Fibroblast of the aortic adventitia (primary cell): ENCODE measurements at regions not wholly inside any gene's neighbourhood (a gene's known extent, or its start where the extent isn't known, plus 50 kb on each side); places are given as distances from the start of the nearest gene placed in this dataset.
A peak's percentile ranks its signal among the peaks of the same experiment; 100 is the strongest.
"Not testable (repeated sequence)": the region's sequence is repeated elsewhere in the genome, so short reads cannot be mapped to it uniquely, and the experiment has no call there.

ENCODE experiments used
- DNase-seq: peaks from one replicate; pipeline ENCODE4 v3.0.0-alpha.2; 2010; ENCODE audit warnings: low read depth
- H3K4me3 ChIP-seq: 2 replicates; pipeline ENCODE4 v1.5.1; 2011; ENCODE audit warnings: low read depth, mild to moderate bottlenecking, control low read depth, low read length, moderate library complexity
- CTCF ChIP-seq: IDR thresholded peaks from 2 replicates; pipeline ENCODE4 v1.5.1; 2011; ENCODE audit warnings: mild to moderate bottlenecking, low read length, control low read depth, inconsistent platforms; ENCODE audit not compliant: insufficient read depth

GRCh38 chr4:20022471-20022870 lies 229.2 kb upstream of the SLIT2 start:
- TF ChIP-seq CTCF, result no peak
- no peak for DNase-seq
- H3K4me3 ChIP-seq, result no peak overlapping the region

- no peak overlapping the region for H3K4me3 ChIP-seq
- TF ChIP-seq CTCF, result no peak
- DNase-seq, result no peak
Observed at GRCh38 chr4:20020056-20020455, 231.6 kb upstream of the SLIT2 start.

GRCh38 chr4:20019310-20020015 lies 232.2 kb upstream of the SLIT2 start:
- no peak for TF ChIP-seq CTCF
- no peak overlapping the region for H3K4me3 ChIP-seq
- peak; percentile 25 for DNase-seq

- no peak for TF ChIP-seq CTCF
- H3K4me3 ChIP-seq, result no peak overlapping the region
- DNase-seq, result no peak
Observed at GRCh38 chr4:20017777-20018115, 234.0 kb upstream of the SLIT2 start.

- TF ChIP-seq CTCF, result no peak
- peak; percentile 91 for DNase-seq
- H3K4me3 ChIP-seq, result no peak overlapping the region
Observed at GRCh38 chr4:20017070-20017776, 234.5 kb upstream of the SLIT2 start.

- peak; percentile 29 for DNase-seq
- H3K4me3 ChIP-seq, result no peak overlapping the region
Observed at GRCh38 chr4:20015636-20016224, 236.0 kb upstream of the SLIT2 start.

GRCh38 chr4:20003836-20004558 lies 247.7 kb upstream of the SLIT2 start:
- not testable (repeated sequence) for DNase-seq, H3K4me3 ChIP-seq

More at GRCh38 chr4:20015636-20016224, 236.0 kb upstream of the SLIT2 start:
- no peak for TF ChIP-seq CTCF
